HG03060 (cell line): ENCODE measurements at regions not wholly inside any gene's neighbourhood (a gene's known extent, or its start where the extent isn't known, plus 50 kb on each side); places are given as distances from the start of the nearest gene placed in this dataset.

Source experiments
- ATAC-seq: cut with Tn5 transposase; IDR thresholded peaks from one replicate; pipeline ENCODE4 v1.9.1; 2021; ENCODE audit warnings: low read depth, moderate number of reproducible peaks; ENCODE audit not compliant: unreplicated experiment

- no peak for ATAC-seq
These were observed 195.2 kb upstream of the CNR1 start for GRCh38 chr6:88361298-88361697.

GRCh38 chr6:88360203-88360797, 194.2 kb upstream of the CNR1 start:
- ATAC-seq: no peak

- no peak for ATAC-seq
These were observed 193.5 kb upstream of the CNR1 start for GRCh38 chr6:88359530-88360202.

DNA sequence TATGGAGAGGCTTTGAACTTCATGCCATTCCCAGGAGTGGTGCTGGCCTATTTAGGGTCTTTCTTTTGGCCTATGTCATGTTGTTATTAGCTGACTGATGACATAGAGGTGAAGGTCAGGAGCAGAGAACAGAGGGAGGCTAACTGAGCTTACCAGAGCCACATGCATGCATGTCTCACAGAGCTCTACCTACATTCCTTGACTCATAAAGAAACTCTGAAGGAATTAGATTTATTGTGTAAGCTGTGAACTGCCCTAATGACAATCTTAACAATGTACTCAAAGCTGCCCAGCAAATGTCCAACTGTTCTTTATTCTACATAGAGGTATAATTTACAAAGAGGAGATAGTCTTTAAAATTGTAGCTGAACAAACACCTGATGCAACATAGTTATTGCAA, 192.7 kb upstream of the CNR1 start:
- ATAC-seq: no peak

- no peak for ATAC-seq
These were observed 183.4 kb upstream of the CNR1 start for GRCh38 chr6:88349511-88349910.

DNA sequence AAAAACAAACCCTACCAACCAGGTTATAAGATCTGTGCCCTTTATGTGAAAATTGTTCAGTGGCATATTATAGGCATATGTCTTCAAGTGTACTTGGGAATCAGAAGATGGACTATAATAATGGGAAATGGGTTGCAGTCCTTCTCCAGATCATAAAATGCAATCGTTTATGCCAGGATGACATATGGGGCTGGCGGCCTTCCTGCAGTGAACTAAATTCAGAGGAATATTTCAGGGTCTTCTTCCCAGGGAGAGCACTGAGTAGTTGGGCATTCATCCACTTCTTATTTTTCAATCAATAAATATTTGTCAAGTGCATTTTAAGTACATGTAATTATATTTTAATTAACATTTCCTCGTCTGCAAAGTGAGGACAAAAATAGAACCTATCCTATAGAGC, 176.2 kb upstream of the CNR1 start:
- ATAC-seq: no peak

GRCh38 chr6:88339761-88340160, 173.6 kb upstream of the CNR1 start:
- ATAC-seq: no peak

GRCh38 chr6:88321306-88321705, 155.2 kb upstream of the CNR1 start:
- no peak for ATAC-seq

GRCh38 chr6:88311561-88311960, 145.4 kb upstream of the CNR1 start:
- ATAC-seq: no peak

DNA sequence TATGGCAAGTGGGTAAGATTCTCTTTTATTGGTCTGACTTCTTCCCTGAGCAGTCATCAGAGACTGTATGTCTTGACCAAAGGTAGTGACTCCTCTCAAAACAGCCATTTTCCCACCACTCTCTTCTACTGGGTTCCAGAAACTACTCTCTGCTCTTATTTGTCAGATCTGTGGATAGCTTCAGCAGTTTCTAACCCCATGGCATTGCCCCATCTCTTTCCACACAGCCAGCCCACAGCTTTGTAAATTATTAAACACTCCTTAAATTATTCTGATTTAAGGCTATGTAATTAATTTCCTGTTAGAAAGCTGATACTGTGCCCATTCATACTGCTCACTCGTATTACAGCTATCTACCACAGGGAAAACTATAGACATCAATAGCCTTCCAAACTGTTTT, 138.4 kb upstream of the CNR1 start:
- ATAC-seq: no peak

- no peak for ATAC-seq
These were observed 136.7 kb upstream of the CNR1 start for GRCh38 chr6:88302769-88303225.

DNA sequence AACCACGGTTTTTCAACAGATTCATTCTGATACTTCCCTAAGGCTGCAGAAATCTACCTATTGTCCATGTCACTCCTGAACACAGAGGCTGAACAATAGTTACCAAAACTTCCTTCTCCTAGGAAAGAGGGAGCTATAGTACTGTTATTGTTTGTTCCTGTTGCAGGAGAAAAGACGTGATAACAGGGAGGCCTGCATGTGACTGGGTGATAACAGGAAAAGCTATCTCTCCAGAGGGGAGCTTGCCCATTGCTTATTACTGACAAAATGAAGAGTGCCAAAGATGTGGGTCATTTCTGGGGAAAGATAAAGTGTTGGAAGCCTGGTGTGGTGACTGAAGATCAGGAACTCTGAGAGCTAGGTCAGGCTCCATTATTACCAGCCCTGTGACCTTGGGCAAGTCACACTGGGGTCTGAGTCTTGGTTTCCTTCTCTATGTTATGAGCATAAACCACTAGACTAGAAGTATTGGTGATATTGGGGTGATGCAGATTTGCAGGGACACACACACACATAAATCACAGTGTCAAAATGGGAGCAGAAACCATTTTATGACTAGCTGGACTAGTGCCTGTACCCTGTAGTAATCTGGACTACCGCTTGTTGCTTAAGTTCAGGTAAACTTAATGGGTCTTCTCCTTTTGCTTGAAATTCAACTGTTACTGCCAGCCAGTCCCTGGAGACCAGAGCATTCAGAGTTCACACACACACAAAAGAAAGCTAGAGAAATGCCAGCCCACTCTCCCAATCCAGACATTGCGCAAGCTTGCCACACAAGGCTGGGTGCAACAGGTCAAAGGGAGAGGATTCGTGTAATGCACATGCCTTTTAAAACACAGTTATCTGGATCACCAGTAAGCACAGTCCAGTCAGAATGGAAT, 136.0 kb upstream of the CNR1 start:
- no peak for ATAC-seq

DNA sequence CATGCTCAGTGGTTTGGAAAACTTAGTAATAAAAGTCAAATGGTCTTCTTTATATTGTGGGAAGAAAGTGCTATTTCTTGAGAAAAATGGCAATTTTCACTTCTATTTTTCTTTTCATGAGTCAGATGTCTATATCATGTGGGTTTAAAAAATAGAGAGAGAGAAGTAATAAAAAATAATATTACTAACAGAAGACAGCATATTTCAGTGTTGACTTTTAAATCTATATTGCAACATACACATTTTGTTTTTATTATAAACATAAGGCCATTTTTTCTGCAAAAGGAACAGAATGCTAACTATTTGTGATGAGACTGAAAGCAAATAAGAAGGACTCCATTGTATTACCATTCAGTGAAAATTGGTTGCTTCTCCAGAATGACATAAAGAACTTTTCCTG, 135.1 kb upstream of the CNR1 start:
- no peak for ATAC-seq

- ATAC-seq: no peak
These were observed 132.1 kb upstream of the CNR1 start for GRCh38 chr6:88298066-88298845.

DNA sequence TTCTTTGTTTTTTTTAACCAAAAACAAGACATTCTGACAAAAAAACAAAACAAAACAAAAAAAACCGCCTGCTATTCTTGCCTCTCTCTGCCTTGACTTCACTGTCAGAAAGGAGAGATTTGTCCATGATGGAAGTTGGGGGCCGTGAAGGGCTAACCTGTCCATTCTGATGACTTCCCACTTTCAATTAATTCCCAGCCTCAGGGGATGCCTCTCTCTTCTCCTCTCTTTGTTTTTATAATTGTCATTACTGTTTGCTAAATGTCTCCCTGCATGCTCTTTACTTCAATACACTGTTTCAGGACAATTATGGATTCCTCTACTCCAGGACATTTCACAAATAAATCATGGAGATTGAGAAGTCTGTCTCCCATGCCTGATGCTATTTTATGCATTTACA, 130.5 kb upstream of the CNR1 start:
- ATAC-seq: no peak

- ATAC-seq: no peak
These were observed 129.5 kb upstream of the CNR1 start for GRCh38 chr6:88295663-88296062.

DNA sequence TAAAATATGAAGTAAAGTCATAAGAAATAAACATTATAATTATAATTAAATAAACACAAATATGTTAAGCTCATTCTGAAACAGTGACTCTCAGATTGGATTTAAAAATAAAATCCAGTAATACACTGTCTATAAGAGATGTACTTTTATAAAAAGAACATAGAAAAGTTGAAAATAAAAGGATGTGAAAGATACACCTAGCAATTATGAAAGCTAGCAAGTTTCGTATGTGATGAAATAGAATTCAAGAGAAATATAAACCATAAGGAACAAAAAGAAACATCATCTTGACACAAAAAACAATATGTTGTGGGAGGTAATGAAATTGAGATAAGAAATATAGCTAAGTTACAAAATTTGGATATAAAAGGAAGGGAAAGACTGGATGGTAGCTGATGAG, 128.6 kb upstream of the CNR1 start:
- no peak for ATAC-seq

DNA sequence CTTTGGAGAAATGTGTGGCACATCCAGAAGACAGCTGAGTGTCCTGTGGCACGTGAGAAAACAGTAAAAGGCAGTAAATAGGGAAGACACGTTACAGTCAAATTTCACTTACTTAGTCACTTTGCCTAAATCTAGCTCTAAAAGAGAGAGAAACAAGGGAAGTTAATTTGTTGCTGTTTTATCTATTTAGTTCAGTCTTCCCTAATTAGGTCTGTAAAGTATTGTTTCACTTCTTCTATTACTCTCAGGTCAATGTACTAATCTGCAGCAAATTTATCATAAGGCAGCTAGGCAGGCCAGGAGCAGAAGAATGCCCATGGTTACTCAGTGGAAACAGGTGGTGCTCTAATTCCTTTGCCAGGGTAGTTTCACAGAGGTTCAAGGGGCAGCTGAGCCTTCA, 124.3 kb upstream of the CNR1 start:
- ATAC-seq: no peak

GRCh38 chr6:88287696-88288095, 121.5 kb upstream of the CNR1 start:
- no peak for ATAC-seq

DNA sequence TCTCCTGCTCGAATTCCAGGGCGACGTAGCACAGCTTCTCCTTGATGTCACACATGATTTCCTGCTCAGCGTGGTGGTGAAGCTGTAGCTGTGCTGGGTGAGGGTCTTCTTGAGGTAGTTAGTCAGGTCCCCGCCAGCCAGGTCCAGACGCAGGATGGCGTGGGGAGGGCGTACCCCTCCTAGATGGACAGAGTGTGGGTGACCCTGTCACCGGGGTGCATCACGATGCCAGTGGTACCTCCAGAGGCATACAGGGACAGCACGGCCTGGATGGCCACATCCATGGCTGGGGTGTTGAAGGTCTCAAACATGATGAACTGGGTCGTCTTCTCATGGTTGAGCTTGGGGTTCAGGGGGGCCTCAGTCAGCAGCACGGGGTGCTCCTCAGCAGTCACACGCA, 110.2 kb upstream of the CNR1 start:
- ATAC-seq: no peak

- no peak for ATAC-seq
These were observed 102.4 kb upstream of the CNR1 start for GRCh38 chr6:88268508-88268907.
